Nephron (organoid): ENCODE measurements at regions not wholly inside any gene's neighbourhood (a gene's known extent, or its start where the extent isn't known, plus 50 kb on each side); places are given as distances from the start of the nearest gene placed in this dataset.

Experiments used
- H3K27ac Mint-ChIP-seq, 3 experiments: 2 replicates each; pipeline ENCODE4 v1.8.0; 2020; ENCODE audit warnings: mixed read lengths in 3 of 3, mild to moderate bottlenecking in 2 of 3, moderate library complexity in 1 of 3
- H3K27me3 Mint-ChIP-seq: 2 replicates; pipeline ENCODE4 v1.8.0; 2021; ENCODE audit warnings: low read depth, mild to moderate bottlenecking, moderate library complexity, mixed read lengths
- H3K36me3 Mint-ChIP-seq: 2 replicates; pipeline ENCODE4 v1.8.0; 2020; ENCODE audit warnings: low read depth, mixed read lengths
- H3K4me1 Mint-ChIP-seq: 2 replicates; pipeline ENCODE4 v1.8.0; 2020; ENCODE audit warnings: mixed read lengths
- H3K4me3 Mint-ChIP-seq, 3 experiments: 2 replicates each; pipeline ENCODE4 v1.8.0; 2020; ENCODE audit warnings: mild to moderate bottlenecking in 3 of 3, mixed read lengths in 3 of 3, moderate library complexity in 2 of 3
- H3K9me3 Mint-ChIP-seq: 2 replicates; pipeline ENCODE4 v1.8.0; 2020; ENCODE audit warnings: mixed read lengths
- CTCF ChIP-seq, 3 experiments: fragments of 200-600 bp; sonication (generic); IDR thresholded peaks; one replicate each; pipeline ENCODE4 v1.5.0; 2021; ENCODE audit warnings: antibody characterized with exemption in 3 of 3; ENCODE audit not compliant: unreplicated experiment in 3 of 3

GRCh38 chr11:121795174-121795573 is 320.8 kb downstream of the BLID start:
- H3K9me3 Mint-ChIP-seq = peaks cover 5% of the 10 kb centered on the region

GRCh38 chr11:121794671-121795141 is 321.3 kb downstream of the BLID start:
- Mint-ChIP-seq H3K4me1 (peaks cover 63% of the 10 kb centered on the region), H3K27ac (peak overlapping the region; percentile 71 to 94 (median 86)), H3K27me3 (peaks cover 4% of the 10 kb centered on the region), H3K9me3 (peaks cover 5% of the 10 kb centered on the region), H3K4me3 (no peak overlapping the region), H3K36me3 (no peaks in the 10 kb centered on the region)
- TF ChIP-seq CTCF (IDR thresholded peaks at IDR 0.05; ENCODE audit: unreplicated experiment in 3 of 3) = no peak

More at GRCh38 chr11:121795174-121795573, 320.8 kb downstream of the BLID start:
- H3K36me3 Mint-ChIP-seq = no peaks in the 10 kb centered on the region
- TF ChIP-seq CTCF (IDR thresholded peaks at IDR 0.05; ENCODE audit: unreplicated experiment in 3 of 3) = no peak
- H3K4me3 Mint-ChIP-seq = no peak overlapping the region
- peaks cover 4% of the 10 kb centered on the region for H3K27me3 Mint-ChIP-seq
- H3K4me1 Mint-ChIP-seq = peaks cover 65% of the 10 kb centered on the region
- peak overlapping the region; percentile 49 to 86 (median 71) for H3K27ac Mint-ChIP-seq

- Mint-ChIP-seq H3K36me3 (no peaks in the 10 kb centered on the region), H3K27me3 (peaks cover 4% of the 10 kb centered on the region), H3K4me3 (peak overlapping the region in 1 of 3 experiments; percentile 23), H3K4me1 (peaks cover 63% of the 10 kb centered on the region), H3K9me3 (peaks cover 5% of the 10 kb centered on the region), H3K27ac (peak overlapping the region; percentile 83 to 94 (median 90))
- no peak for TF ChIP-seq CTCF (IDR thresholded peaks at IDR 0.05; ENCODE audit: unreplicated experiment in 3 of 3)
Observed at GRCh38 chr11:121793916-121794315, 322.1 kb downstream of the BLID start.

GRCh38 chr11:121793291-121793690 is 322.7 kb downstream of the BLID start:
- Mint-ChIP-seq H3K4me3 (peak overlapping the region in 1 of 3 experiments; percentile 32), H3K27me3 (peaks cover 4% of the 10 kb centered on the region), H3K36me3 (no peaks in the 10 kb centered on the region), H3K4me1 (peaks cover 59% of the 10 kb centered on the region), H3K9me3 (peaks cover 6% of the 10 kb centered on the region), H3K27ac (peak overlapping the region; percentile 83 to 94 (median 90))
- TF ChIP-seq CTCF (IDR thresholded peaks at IDR 0.05; ENCODE audit: unreplicated experiment in 3 of 3) = no peak

- Mint-ChIP-seq H3K27ac (peak overlapping the region; percentile 66 to 94 (median 90)), H3K27me3 (peaks cover 4% of the 10 kb centered on the region), H3K36me3 (no peaks in the 10 kb centered on the region), H3K4me3 (peak overlapping the region in 1 of 3 experiments; percentile 7), H3K4me1 (peaks cover 54% of the 10 kb centered on the region), H3K9me3 (peaks cover 7% of the 10 kb centered on the region)
- no peak for TF ChIP-seq CTCF (IDR thresholded peaks at IDR 0.05; ENCODE audit: unreplicated experiment in 3 of 3)
Observed at GRCh38 chr11:121792185-121792584, 323.8 kb downstream of the BLID start.

GRCh38 chr11:121790430-121790829 is 325.6 kb downstream of the BLID start:
- H3K27me3 Mint-ChIP-seq = peaks cover 4% of the 10 kb centered on the region
- peaks cover 6% of the 10 kb centered on the region for H3K36me3 Mint-ChIP-seq
- no peak for TF ChIP-seq CTCF (IDR thresholded peaks at IDR 0.05; ENCODE audit: unreplicated experiment in 3 of 3)
- H3K4me1 Mint-ChIP-seq = peaks cover 42% of the 10 kb centered on the region
- peaks cover 16% of the 10 kb centered on the region for H3K9me3 Mint-ChIP-seq
- peak overlapping the region in 2 of 3 experiments; percentile 10 to 22 for H3K27ac Mint-ChIP-seq
- no peak overlapping the region for H3K4me3 Mint-ChIP-seq
